Activated CD8-positive, alpha-beta memory T cell treated with anti-CD3 and anti-CD28 coated beads, Interleukin-2, amount 50 U/mL, for 1 hour (primary cell): ENCODE measurements at regions not wholly inside any gene's neighbourhood (a gene's known extent, or its start where the extent isn't known, plus 50 kb on each side); places are given as distances from the start of the nearest gene placed in this dataset.
"Not testable (repeated sequence)": the region's sequence is repeated elsewhere in the genome, so short reads cannot be mapped to it uniquely, and the experiment has no call there.

Source experiments
- DNase-seq: peaks from one replicate; pipeline ENCODE4 v3.0.0-alpha.2; 2020; ENCODE audit errors: extremely low read depth

- DNase-seq = no peak
Observed at GRCh38 chr18:67139899-67140298, 376.6 kb downstream of the DSEL start.

DNA sequence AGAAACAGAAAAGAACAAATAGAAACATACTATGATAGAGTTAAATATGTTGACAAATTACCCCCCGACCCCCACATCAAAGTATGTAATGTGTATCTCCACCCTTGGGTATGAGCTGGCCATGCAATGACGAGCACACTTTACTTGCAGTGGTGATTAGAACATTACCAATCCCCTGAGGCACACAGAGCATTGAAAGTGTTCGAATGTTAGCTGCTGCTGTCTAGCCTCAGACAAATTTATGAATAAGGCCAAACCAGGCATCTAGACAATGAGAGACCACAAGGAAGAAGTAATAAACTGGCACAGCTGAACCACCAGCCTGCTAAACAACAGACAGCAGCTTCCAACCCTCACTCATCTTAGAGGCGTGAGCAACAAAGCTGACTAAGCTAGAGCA, 380.5 kb downstream of the DSEL start:
- DNase-seq = no peak

GRCh38 chr18:67134911-67135310, 381.6 kb downstream of the DSEL start:
- DNase-seq = no peak

DNA sequence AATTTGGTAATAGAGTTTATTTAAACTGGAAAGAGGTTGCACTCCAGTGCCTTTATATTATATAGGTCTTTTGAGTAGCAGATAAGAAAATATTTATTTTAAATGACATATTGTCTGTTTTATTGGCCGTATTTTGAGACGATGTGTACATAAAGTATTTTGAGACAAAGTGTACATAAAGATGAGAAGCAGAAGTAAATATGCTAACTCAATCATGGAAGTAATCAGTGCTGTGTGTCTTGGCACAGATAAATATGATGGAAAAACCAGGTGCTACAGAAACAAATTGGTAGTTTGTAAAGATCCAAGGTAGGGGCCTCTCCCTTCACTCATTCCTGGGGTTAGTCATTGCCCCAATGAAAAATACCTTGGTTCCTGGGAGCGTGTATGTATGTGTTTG, 382.9 kb downstream of the DSEL start:
- no peak for DNase-seq

DNA sequence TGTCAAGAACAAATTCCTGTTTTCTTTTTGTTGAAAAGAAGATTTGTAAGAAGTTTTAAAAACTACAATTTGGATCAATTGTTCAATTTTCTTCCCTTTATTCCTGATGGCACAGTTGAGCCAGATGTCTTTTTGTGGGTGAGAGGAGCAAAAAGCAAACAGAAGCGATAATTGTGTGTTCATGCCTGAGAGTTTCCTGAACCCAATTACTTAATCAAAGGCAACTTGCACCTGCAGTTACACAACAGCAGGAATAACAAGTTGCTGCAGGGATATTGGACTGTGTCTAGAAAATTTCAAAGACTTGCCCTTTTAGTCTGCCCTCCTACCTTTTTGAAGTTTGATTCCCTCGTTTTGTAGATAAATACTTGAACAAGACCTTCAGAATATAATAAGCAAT, 383.6 kb downstream of the DSEL start:
- DNase-seq = no peak

DNA sequence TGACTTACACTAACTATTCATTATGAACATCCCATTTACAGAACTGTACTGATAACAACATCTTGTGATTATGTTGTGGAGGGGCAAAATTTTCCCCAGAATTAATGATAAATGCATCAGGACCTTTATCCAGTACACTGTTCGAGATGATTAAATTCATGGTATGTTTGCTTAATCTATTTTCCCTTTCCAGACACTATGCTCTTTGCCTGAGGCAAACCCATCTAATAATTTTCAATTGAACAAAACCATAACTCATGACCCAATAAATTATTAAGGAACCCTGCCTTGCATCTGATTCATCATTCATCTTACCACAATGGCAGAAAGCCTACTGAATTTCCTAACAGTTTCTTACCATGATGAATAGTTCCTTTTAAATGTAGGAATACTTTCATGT, 385.0 kb downstream of the DSEL start:
- DNase-seq = no peak

DNA sequence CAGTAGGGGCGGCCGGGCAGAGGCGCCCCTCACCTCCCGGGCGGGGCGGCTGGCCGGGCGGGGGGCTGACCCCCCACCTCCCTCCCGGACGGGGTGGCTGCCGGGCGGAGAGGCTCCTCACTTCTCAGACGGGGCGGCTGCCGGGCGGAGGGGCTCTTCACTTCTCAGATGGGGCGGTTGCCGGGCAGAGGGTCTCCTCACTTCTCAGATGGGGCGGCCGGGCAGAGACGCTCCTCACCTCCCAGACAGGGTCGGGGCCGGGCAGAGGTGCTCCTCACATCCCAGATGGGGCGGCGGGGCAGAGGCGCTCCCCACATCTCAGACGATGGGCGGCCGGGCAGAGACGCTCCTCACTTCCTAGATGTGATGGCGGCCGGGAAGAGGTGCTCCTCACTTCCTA, 389.8 kb downstream of the DSEL start:
- not testable (repeated sequence) for DNase-seq

GRCh38 chr18:67123901-67124300, 392.6 kb downstream of the DSEL start:
- DNase-seq = no peak

GRCh38 chr18:67117804-67118203, 398.7 kb downstream of the DSEL start:
- no peak for DNase-seq

DNA sequence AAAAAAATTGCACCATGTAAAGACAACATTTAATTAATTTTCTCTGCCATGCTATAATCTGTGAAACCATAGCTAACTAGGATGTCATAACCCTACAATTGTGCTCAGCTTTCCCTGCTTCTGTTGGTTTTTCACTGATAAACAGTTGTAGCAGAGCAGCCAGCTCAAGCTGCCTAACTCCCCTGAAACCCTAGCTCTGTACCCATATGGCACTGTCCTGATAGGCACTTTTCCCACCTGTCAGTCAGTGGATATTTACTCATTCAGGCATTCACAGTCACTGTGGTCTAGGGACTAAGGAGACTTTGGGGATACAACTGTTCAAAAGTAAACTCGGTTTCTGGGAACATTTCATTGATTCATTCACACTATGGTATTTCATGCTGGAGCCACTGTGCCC, 407.0 kb downstream of the DSEL start:
- DNase-seq = no peak

DNA sequence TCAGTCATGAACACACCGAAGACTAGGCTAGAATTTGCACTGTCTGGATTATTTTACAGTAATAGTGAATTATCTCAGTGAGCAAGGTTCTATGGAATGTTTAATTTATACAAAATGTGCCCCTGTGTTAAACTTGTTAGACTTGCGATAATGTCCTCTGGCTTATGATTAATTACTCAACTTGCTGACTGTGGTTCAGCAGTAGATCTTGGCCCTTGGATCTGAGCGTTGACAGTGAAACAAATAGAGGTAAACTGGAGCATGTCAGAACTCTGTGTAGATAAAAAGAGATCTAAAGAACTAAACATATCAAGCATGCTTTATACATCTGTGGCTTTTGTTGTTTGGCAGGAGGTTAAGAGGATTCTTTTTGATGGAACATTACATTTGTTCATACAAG, 407.6 kb downstream of the DSEL start:
- DNase-seq = no peak

- no peak for DNase-seq
Observed at GRCh38 chr18:67104700-67105284, 411.7 kb downstream of the DSEL start.

DNA sequence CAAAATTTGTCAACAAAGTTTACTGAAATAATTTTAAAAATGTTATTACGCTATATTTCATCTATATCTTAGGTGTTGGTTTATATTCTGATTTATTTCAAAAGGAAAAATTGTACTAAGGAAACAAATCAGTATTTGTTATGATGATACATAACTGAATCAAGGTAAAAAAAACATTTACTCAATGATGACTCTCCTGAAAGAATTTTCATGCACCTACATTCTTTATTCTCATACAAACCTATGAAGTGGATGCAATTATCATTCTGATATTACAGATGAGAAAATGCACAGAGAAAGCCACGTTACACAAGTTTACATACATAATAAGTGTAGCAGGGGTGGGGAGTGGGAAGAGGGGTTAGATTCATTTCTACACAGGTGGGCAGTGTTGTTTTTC, 422.4 kb downstream of the DSEL start:
- DNase-seq = no peak

- DNase-seq = no peak
Observed at GRCh38 chr18:67092141-67092540, 424.4 kb downstream of the DSEL start.

DNA sequence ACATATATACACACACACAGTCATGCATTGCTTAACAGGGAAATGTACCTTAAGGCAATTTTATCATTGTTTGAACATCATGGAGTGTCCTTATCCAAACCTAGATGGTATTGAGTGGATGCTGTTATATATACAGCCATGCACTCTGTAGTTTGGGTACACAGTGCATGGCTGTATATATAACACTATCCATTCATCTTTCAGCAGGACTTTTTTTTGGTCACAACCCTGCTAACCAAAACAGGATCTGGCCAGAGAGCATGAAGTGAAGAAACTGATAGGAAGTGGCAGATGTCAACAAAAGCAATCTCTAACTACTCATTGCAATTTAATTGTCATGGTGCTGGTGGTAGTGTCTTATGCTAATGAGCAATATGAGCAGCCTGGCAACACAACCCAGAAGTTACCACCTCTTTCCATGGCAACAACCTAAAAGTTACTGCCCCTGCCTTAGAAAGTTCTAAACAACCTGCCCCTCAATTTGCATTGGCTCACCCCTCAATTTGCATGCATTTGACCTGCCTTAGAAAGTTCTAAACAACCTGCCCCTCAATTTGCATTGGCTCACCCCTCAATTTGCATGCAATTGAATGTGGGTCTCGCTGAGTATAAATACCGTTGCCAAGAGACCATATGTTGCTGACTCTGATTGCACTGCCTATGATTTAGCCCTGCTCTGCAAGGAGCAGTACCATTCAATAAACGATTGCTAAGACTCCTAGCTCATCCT, 434.9 kb downstream of the DSEL start:
- DNase-seq = no peak

DNA sequence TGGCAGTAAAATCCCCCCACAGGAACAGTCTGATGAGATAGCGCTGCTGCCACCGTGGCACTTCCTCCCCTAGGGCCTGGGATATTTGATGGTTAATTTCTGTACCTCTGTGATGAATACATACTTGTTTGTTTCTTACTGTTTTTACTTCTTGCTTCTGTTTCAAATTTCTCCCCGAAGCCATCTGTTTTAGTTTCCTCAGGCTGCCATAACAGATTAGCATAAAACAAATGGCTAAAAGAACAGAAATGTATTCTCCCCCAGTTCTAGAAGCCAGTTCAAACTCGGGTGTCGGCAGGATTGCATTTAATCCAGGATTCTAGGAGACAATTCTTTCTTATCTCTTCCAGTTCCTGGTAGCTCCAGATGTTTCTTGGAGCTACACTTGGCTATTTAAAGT, 435.9 kb downstream of the DSEL start:
- DNase-seq = no peak

GRCh38 chr18:67074309-67074708, 442.2 kb downstream of the DSEL start:
- DNase-seq = no peak

DNA sequence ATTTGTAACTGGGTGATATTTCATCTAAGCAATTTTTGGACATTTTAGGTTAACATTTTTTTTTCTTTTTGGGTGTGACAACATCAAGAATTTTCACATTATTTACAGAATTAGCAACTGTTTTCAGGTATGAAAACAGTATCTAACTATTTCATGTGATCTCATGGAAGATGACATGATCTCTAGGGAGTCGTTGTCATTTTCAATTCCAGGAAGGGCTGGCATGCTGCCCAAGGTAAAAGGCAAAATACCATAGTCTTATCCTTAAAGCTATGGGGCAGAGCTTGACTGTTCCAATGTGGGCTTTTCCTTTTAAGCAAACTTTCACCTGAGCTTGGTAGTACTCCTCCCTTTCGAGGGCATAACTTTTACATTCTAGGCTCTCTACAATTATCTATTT, 443.7 kb downstream of the DSEL start:
- DNase-seq = no peak

DNA sequence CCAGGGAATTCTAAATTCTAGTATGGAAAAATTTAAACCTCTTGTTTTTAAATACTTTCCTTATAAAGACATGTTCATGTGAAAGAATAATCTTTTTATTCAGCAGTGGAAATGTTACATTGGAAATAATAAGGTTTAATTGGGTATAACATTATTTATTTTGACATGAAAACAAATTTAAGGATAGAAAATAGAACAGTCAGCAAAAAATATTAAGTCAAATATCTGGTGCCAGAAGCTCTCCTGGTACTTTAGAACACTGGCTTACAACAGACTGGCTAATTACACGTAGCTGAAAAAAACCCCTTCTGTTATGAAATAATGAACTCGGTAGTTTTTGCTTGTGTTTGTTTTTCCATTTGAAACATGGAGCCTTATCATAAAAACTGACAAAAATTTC, 447.9 kb downstream of the DSEL start:
- no peak for DNase-seq

DNA sequence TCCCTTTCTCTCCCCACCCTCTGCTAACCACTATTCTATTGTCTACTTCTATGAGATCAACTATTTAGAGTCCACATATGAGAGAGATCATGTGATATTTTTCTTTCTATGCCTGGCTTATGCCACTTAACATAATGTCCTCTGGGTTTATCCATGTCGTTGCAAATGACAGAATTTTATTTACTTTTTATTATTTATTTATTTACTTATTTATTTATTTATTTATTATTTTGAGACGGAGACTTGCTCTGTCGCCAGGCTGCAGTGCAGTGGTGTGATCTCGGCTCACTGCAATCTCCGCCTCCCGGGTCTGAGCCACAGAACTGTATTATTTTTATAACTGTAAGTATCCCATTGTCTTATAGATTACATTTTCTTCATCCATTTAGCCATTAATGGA, 443.4 kb upstream of the CDH19 start:
- no peak for DNase-seq

- no peak for DNase-seq
Observed at GRCh38 chr18:67043276-67043675, 439.4 kb upstream of the CDH19 start.

DNA sequence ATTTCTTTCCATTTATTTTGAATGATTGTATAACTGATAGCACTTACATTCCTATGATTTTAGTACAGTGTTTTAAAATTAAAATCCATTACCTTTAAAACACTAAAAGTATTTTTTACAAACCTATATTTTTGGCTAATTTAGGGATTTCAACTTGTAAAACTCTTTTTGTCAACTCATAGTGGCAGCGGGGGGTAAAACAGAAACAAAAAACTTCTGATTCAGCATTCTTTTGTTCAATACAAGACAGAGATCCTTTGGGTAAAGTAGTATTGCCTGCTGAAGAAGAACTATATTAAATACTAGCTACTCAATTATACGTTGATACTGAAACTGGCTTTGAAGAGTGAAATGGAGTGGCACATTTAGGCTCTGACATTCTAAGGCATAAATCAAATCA, 437.4 kb upstream of the CDH19 start:
- DNase-seq = no peak

DNA sequence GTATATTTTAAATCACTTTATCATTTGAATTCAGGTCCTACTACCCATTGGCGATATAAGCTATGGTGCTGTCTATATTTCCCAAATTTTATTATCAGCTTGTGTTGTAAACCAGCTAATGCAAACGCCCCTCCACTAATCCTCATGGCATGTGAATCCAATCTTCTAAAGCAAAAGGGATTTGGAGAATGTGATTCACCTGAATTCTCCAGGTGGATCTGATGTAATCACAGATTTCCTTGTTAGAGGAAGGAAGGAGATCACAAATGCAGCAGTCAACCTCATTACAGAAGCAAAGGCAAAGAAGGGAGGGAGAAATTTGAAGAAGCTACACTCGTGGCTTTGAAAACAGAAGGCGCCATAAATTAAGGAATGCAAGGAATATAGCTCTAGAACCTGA, 431.1 kb upstream of the CDH19 start:
- DNase-seq = no peak

DNA sequence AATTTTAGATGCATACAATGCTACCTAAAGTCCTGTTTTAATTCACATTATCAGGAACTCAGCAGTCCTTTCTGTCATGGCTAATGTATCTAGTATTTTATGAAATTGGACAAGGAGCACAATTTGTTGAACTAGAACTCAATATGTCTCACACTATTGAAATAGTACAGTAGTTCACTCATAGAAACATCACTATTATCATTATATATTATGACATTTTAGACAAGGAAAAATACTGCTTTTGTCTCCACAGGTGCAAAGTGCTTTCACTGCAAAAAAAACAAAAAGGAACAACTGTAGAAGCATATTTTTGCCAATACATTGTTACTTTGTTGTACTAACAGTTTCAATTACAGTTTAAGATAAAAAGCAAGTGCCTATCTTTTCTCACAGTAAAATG, 419.2 kb upstream of the CDH19 start:
- DNase-seq = no peak
